Transverse colon (tissue), 4 donors: ENCODE measurements at regions not wholly inside any gene's neighbourhood (a gene's known extent, or its start where the extent isn't known, plus 50 kb on each side); places are given as distances from the start of the nearest gene placed in this dataset.

Experiments used
- DNase-seq: peaks from one replicate; pipeline ENCODE4 v3.0.0-alpha.2; 2019
- H3K27ac ChIP-seq, 4 donors: fragments of 200-600 bp; sonication (generic); 2 replicates each; pipeline ENCODE4 v1.5.1; 2016 to 2018; ENCODE audit warnings: inconsistent platforms in 4 of 4
- H3K27me3 ChIP-seq: fragments of 200-600 bp; sonication (generic); 2 replicates; pipeline ENCODE4 v1.5.1; 2017; ENCODE audit warnings: inconsistent platforms
- H3K36me3 ChIP-seq, 4 donors: fragments of 200-600 bp; sonication (generic); 2 replicates each; pipeline ENCODE4 v1.5.1; 2017 to 2019; ENCODE audit warnings: inconsistent platforms in 4 of 4
- H3K4me1 ChIP-seq, 4 donors: fragments of 200-600 bp; sonication (generic); 2 replicates each; pipeline ENCODE4 v1.5.1; 2017 to 2020; ENCODE audit warnings: inconsistent platforms in 4 of 4
- H3K4me3 ChIP-seq, 4 donors: fragments of 200-600 bp; sonication (generic); 1 replicate in 1 of 4; 2 replicates in 3 of 4; pipeline versions ENCODE4 v1.5.1 to v1.6.1; 2017 to 2019; ENCODE audit warnings: inconsistent platforms in 4 of 4
- H3K9me3 ChIP-seq, 2 donors: fragments of 200-600 bp; sonication (generic); 2 replicates each; pipeline ENCODE4 v1.5.1; 2017 to 2019; ENCODE audit warnings: inconsistent platforms in 2 of 2
- EP300 ChIP-seq: sonication (generic); formaldehyde crosslinking; IDR thresholded peaks from one replicate; pipeline ENCODE4 v1.6.1; 2017; ENCODE audit warnings: antibody characterized with exemption, low read depth
- POLR2A ChIP-seq: fragments of 450-650 bp; IDR thresholded peaks from one replicate; pipeline ENCODE4 v1.6.1; 2016; ENCODE audit warnings: antibody characterized with exemption, mild to moderate bottlenecking, moderate library complexity
- POLR2AphosphoS5 ChIP-seq, 3 donors: sonication (generic); formaldehyde crosslinking; IDR thresholded peaks; one replicate each; pipeline ENCODE4 v1.6.1; 2016; ENCODE audit warnings: antibody characterized with exemption in 3 of 3
- whole genome bisulfite sequencing, 2 donors: methylation state at CpG; one replicate each; pipeline ENCODE4 v1.1.5; 2018; ENCODE audit warnings: low coverage in 1 of 2; 5-methylcytosine and 5-hydroxymethylcytosine counted together
- in situ Hi-C, 4 donors: fragments of 200-750 bp; cut with MboI; loops; one replicate each; pipeline versions ENCODE4 v1.15.0 to v1.15.1; 2017; ENCODE audit warnings: low sequenced_read_pairs in 3 of 4, low pct_ligation_motif_present in 1 of 4, low pct_unique_long_range_greater_than_20kb in 1 of 4
- intact Hi-C: fragments of 100-400 bp; cut with DNase I; formaldehyde crosslinking; loops from one replicate; pipeline ENCODE4 v1.15.1; 2023; ENCODE audit warnings: low total_unique reads
- TF ChIP-seq, protein P1 (sequence below), 5 experiments: fragments of 200-600 bp in 3 of 5; fragments of 450-650 bp in 2 of 5; sonication (generic) in 3 of 5; IDR thresholded peaks; 1 replicate in 2 of 5; 2 replicates in 3 of 5; pipeline ENCODE4 v1.5.1; 2016 to 2017; ENCODE audit warnings: antibody characterized with exemption in 5 of 5, inconsistent platforms in 3 of 5, mild to moderate bottlenecking in 2 of 5, moderate library complexity in 1 of 5

DNA sequence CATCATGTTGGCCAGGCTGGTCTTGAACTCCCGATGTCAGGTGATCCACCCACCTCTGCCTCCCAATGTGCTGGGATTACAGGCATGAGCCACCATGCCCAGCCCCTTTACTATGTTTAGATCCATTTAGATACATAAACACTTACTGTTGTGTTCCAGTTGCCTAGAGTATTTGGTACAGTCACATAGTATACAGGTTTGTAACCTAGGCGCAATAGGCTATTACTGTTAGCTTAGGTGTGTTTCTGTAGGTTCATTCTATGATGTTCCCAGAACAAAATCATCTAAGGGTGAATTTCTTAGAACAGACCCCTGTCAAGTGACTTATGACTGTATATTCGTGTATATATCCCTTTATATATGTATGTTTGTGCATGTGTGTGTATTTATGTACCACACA is 61.8 kb downstream of the MYCN start:
- 88 to 90% methylated on average over 2 to 3 of the region's 3 CpGs for WGBS, 2 donors
- intact Hi-C loops = no loop called here

DNA sequence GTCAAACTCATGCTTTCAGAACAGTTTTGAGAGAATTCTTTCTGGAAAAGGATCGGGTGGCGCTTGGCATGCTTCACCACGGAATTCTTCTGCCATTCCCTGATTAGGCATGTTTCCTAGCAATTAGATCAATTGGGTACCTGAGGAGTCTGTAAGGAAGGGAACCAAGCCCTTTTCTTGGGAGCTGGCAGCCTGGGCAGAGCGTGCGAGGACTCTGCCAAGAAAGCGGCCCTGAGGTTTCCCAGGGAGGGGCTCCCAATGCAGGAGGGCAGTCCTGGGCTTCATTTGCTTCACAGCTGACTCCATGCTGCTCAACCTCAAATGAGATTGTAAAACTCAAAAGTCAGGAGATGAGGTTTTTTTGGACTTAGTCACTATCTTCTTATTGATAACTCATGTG is 60.3 kb downstream of the MYCN start:
- Histone ChIP-seq H3K4me3 (no peak overlapping the region), H3K27ac (no peak overlapping the region), H3K36me3 (no peaks in the 10 kb centered on the region), H3K27me3 (no peaks in the 10 kb centered on the region), H3K4me1 (no peaks in the 10 kb centered on the region), H3K9me3 (no peaks in the 10 kb centered on the region)
- in situ Hi-C loops (no loop called here), intact Hi-C loops (no loop called here)
- no peak for DNase-seq
- TF ChIP-seq, protein P1, sequence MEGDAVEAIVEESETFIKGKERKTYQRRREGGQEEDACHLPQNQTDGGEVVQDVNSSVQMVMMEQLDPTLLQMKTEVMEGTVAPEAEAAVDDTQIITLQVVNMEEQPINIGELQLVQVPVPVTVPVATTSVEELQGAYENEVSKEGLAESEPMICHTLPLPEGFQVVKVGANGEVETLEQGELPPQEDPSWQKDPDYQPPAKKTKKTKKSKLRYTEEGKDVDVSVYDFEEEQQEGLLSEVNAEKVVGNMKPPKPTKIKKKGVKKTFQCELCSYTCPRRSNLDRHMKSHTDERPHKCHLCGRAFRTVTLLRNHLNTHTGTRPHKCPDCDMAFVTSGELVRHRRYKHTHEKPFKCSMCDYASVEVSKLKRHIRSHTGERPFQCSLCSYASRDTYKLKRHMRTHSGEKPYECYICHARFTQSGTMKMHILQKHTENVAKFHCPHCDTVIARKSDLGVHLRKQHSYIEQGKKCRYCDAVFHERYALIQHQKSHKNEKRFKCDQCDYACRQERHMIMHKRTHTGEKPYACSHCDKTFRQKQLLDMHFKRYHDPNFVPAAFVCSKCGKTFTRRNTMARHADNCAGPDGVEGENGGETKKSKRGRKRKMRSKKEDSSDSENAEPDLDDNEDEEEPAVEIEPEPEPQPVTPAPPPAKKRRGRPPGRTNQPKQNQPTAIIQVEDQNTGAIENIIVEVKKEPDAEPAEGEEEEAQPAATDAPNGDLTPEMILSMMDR (IDR thresholded peaks at IDR 0.05) = no peak
- TF ChIP-seq POLR2A = no peak
- no peak for TF ChIP-seq POLR2AphosphoS5 (IDR thresholded peaks at IDR 0.05)
- no peak for TF ChIP-seq EP300
- WGBS, 2 donors = 82% methylated on average over 6 of the region's 6 CpGs; no CpG with 5 or more reads in 1 of the 2 donors

More for the DNA sequence above, 61.8 kb downstream of the MYCN start:
- Histone ChIP-seq H3K4me1 (peaks cover 0 to 5% (median 0%) of the 10 kb centered on the region in 4 donors), H3K27ac (no peak overlapping the region), H3K4me3 (no peak overlapping the region), H3K27me3 (no peaks in the 10 kb centered on the region), H3K36me3 (no peaks in the 10 kb centered on the region), H3K9me3 (no peaks in the 10 kb centered on the region)
- in situ Hi-C loops = no loop called here
- no peak for TF ChIP-seq POLR2AphosphoS5 (IDR thresholded peaks at IDR 0.05)
- TF ChIP-seq, protein P1 (IDR thresholded peaks at IDR 0.05) = no peak
- no peak for TF ChIP-seq EP300
- TF ChIP-seq POLR2A = no peak
- DNase-seq = no peak

DNA sequence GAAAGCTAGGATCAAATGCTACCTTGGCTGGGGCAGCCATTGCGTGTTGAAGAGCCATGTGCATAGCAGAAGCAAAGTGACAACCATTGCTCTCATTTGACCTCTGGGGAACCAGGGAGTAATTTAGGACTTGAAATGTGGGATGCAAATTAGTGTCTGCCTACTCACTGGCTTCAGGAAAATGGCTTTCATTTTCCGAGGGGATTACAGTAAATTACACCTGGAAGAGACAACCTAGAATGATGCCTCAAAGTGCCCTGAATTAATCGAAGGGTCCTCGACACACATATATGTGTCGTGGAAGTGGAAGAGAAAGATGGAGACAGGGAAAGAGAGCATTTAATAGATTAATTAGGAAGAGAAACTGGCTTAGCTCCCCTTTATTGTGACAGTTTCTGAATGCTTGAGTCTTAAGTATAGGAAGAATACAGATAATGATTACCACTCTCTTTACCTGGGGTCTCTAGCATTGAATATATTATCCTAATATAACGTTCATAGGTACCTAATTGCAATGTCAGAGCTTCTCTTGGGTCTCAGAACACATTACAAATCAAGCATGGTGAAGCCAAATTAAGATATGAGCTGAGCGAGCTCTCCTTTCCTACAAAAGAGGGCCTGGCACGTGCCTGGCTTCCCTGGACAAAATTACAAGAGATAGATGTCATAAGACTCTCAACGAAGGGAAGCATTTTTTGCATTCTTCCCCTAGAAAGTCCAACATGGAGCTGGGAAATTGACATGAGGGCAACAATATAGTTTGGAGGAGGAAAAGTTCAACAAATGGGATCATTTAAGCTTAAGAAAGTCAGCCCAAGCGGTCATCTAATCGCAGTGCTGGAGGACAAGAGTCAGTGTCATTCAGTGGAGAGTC is 59.5 kb downstream of the MYCN start:
- 79 to 81% methylated on average over 9 to 11 of the region's 11 CpGs for WGBS, 2 donors
- no peak for TF ChIP-seq EP300
- TF ChIP-seq, protein P1 (IDR thresholded peaks at IDR 0.05) = no peak
- TF ChIP-seq POLR2AphosphoS5 (IDR thresholded peaks at IDR 0.05) = no peak
- no peak for TF ChIP-seq POLR2A
- no peaks in the 10 kb centered on the region for H3K36me3 ChIP-seq
- no peak for DNase-seq
- H3K4me1 ChIP-seq = no peaks in the 10 kb centered on the region
- in situ Hi-C loops = no loop called here
- no peaks in the 10 kb centered on the region for H3K9me3 ChIP-seq
- no peaks in the 10 kb centered on the region for H3K27me3 ChIP-seq
- no peak overlapping the region for H3K4me3 ChIP-seq
- intact Hi-C loops = no loop called here
- no peak overlapping the region for H3K27ac ChIP-seq

DNA sequence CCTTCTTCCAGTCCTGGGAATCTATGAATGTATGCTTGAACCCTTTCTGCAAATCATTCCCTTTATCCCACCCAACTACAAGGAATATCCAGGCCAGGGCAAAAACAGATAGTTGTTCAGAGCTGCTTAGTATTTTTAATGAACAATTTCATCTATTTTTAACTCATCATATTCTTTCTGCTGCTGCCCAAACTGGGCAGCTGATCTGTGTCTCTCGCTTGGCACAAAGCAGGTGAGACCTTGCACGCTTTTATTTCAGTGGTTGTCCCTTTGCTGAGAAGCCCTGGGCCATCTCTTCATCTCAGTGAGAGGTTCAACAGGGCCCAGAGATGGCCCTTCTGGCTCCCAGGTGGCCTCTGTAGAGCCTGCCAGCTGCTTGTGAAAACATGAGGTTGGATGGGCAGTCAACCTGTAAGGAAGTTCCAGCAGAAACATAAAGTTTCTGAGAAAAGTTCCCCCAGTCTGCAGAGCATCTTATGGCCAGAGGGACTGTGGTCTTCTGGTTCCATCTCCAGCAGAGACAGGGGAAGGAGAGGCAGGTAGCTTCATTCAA is 57.5 kb downstream of the MYCN start:
- WGBS, 2 donors = 89 to 94% methylated on average over 2 of the region's 2 CpGs

More for the DNA sequence above, 57.5 kb downstream of the MYCN start:
- no peaks in the 10 kb centered on the region for H3K4me1 ChIP-seq
- no peak overlapping the region for H3K27ac ChIP-seq
- intact Hi-C loops (no loop called here), in situ Hi-C loops (no loop called here)
- H3K9me3 ChIP-seq = no peaks in the 10 kb centered on the region
- DNase-seq = no peak
- no peak overlapping the region for H3K4me3 ChIP-seq
- TF ChIP-seq POLR2A (no peak), EP300 (no peak), POLR2AphosphoS5 (IDR thresholded peaks at IDR 0.05) (no peak)
- TF ChIP-seq, protein P1 (IDR thresholded peaks at IDR 0.05) = no peak
- no peaks in the 10 kb centered on the region for H3K36me3 ChIP-seq
- no peaks in the 10 kb centered on the region for H3K27me3 ChIP-seq
